ENCODE measurements at regions not wholly inside any gene's neighbourhood (a gene's known extent, or its start where the extent isn't known, plus 50 kb on each side); places are given as distances from the start of the nearest gene placed in this dataset.
"Not testable (repeated sequence)": the region's sequence is repeated elsewhere in the genome, so short reads cannot be mapped to it uniquely, and the experiment has no call there.

GRCh38 chr14:51467392-51467791 lies 184.3 kb upstream of the FRMD6 start:
- H2AK5ac ChIP-seq (ENCODE audit: low read depth, low read length); CTCF ChIA-PET (ENCODE audit: partially characterized antibody); H3K4me2 ChIP-seq (ENCODE audit: insufficient read depth in 1 of 2, low read depth in 2 of 2, low read length in 2 of 2); H3K27me3 ChIP-seq (replicated peaks in 1 of 4; ENCODE audit: control insufficient read depth in 3 of 4, extremely low read depth in 1 of 4, insufficient read depth in 3 of 4, low read length in 3 of 4); H3K4ac ChIP-seq (replicated peaks; ENCODE audit: insufficient read length, low read depth, low read length); H4K8ac ChIP-seq (ENCODE audit: extremely low read depth, insufficient read depth, low read length); H3K4me1 ChIP-seq (replicated peaks in 1 of 4; ENCODE audit: control insufficient read depth in 3 of 4, insufficient read depth in 4 of 4, low read length in 3 of 4); H3K79me1 ChIP-seq (ENCODE audit: low read depth, low read length); H3K36me3 ChIP-seq (ENCODE audit: control insufficient read depth in 2 of 4, insufficient read depth in 4 of 4, low read length in 3 of 4); H3K23ac ChIP-seq (ENCODE audit: insufficient read length); H3K4me3 ChIP-seq (ENCODE audit: extremely low read depth in 1 of 4, insufficient read depth in 2 of 4, low read depth in 3 of 4, low read length in 4 of 4); H4K5ac ChIP-seq (ENCODE audit: insufficient read length, low read depth, low read length); H2BK5ac ChIP-seq (ENCODE audit: low read depth, low read length); POLR2A ChIA-PET (ENCODE audit: partially characterized antibody); H4K91ac ChIP-seq (replicated peaks; ENCODE audit: insufficient read length, low read length); FAIRE-seq; H2AFZ ChIP-seq (ENCODE audit: low read length); H2BK20ac ChIP-seq (ENCODE audit: low read length); H3K56ac ChIP-seq (replicated peaks; ENCODE audit: insufficient read length, low read depth, low read length); H3K14ac ChIP-seq (ENCODE audit: insufficient read length); H3K9ac ChIP-seq (replicated peaks in 1 of 4; ENCODE audit: extremely low read depth in 1 of 4, low read depth in 3 of 4, low read length in 3 of 4); H3K79me2 ChIP-seq (ENCODE audit: control insufficient read depth in 1 of 2, insufficient read depth in 2 of 2, low read length in 2 of 2); H3K23me2 ChIP-seq (ENCODE audit: low read depth, low read length); H2BK15ac ChIP-seq (ENCODE audit: low read length); H3K18ac ChIP-seq (ENCODE audit: extremely low read depth, low read length); DNase-seq (ENCODE audit: low read depth in 1 of 2, low spot score in 2 of 2); H4K20me1 ChIP-seq (replicated peaks in 1 of 2; ENCODE audit: control insufficient read depth in 1 of 2, insufficient read depth in 2 of 2, low read length in 2 of 2); H2BK12ac ChIP-seq (ENCODE audit: low read depth, low read length); H3K27ac ChIP-seq (ENCODE audit: low read depth, low read length); H2BK120ac ChIP-seq (replicated peaks; ENCODE audit: low read depth, low read length): not testable (repeated sequence)
- 92% methylated on average over 2 of the region's 23 CpGs; no CpG with 5 or more reads in 1 of the 2 experiments for WGBS, 2 experiments (ENCODE audit: extremely low coverage in 1 of 2, insufficient coverage in 1 of 2, insufficient read length in 1 of 2, insufficient replicate concordance in 2 of 2, low coverage in 1 of 2, low lambda C conversion rate in 2 of 2, missing lambda C conversion rate in 1 of 2)
- peaks cover 0 to 12% of the 10 kb centered on the region in 2 experiments; a peak in 1 of 4 replicates for H3K9me3 ChIP-seq (ENCODE audit: insufficient read depth in 2 of 2, low read depth in 1 of 2, low read length in 1 of 2)

Data from H1 (cell line).